HepG2 (cell line): ENCODE measurements at regions not wholly inside any gene's neighbourhood (a gene's known extent, or its start where the extent isn't known, plus 50 kb on each side); places are given as distances from the start of the nearest gene placed in this dataset.

Source experiments
- ATAC-seq: fragments of 200-7000 bp; cut with Tn5 transposase; 3 replicates; pipeline ENCODE4 v1.9.1; 2020; ENCODE audit warnings: mild to moderate bottlenecking, moderate library complexity
- BruUV-seq: library from RNA; stranded (reverse); fragments of 400-500 nt; replicated peaks from 2 replicates; lab custom pipeline; 2021; lab: Mats Ljungman, UMichigan
- CTCF ChIA-PET: fragments of 300-600 bp; formaldehyde crosslinking; extraction: SDS; loops from one replicate; lab custom pipeline; 2021; ENCODE audit warnings: low total read pairs, inconsistent platforms, low intra/inter-chr PET ratio; lab: Yijun Ruan, JAX
- POLR2A ChIA-PET: fragments of 350-600 bp; sonication (Branson Sonifier 250); formaldehyde crosslinking; loops from one replicate; lab custom pipeline; 2020; ENCODE audit warnings: antibody characterized with exemption, inconsistent platforms; lab: Yijun Ruan, JAX
- DNase-seq: peaks from one replicate; pipeline ENCODE4 v3.0.0-alpha.2; 2015; ENCODE audit warnings: low spot score
- FAIRE-seq: peaks from 3 replicates; lab custom pipeline; 2011; peaks lifted over from hg19 to GRCh38; lab: Jason Lieb, UNC
- H2AFZ ChIP-seq: one replicate; pipeline ENCODE4 v1.6.1; 2011; ENCODE audit warnings: low read length, inconsistent platforms
- H3K27ac ChIP-seq: fragments of 300-600 bp; 3 replicates; pipeline ENCODE4 v1.8.0; 2011; ENCODE audit warnings: mixed run types, mild to moderate bottlenecking, mixed read lengths, low read length, inconsistent platforms; ENCODE audit not compliant: insufficient read depth; ENCODE audit errors: extremely low read length
- H3K27me3 ChIP-seq, 2 experiments: fragments of 200-600 bp in 1 of 2; 2 replicates in 1 of 2; 3 replicates in 1 of 2; pipeline versions ENCODE4 v1.6.0 to v1.8.0; 2011; ENCODE audit warnings: low read length in 2 of 2, mild to moderate bottlenecking in 2 of 2, moderate library complexity in 2 of 2, inconsistent platforms in 1 of 2; ENCODE audit not compliant: insufficient read depth in 2 of 2, control insufficient read depth in 1 of 2
- H3K36me3 ChIP-seq, 2 experiments: fragments of 200-600 bp in 1 of 2; replicated peaks in 1 of 2; 2 replicates in 1 of 2; 3 replicates in 1 of 2; pipeline versions ENCODE4 v1.5.1 to v1.8.0; 2011; ENCODE audit warnings: low read length in 2 of 2, inconsistent platforms in 1 of 2; ENCODE audit not compliant: insufficient read depth in 2 of 2, control insufficient read depth in 1 of 2
- H3K4me1 ChIP-seq: 2 replicates; pipeline ENCODE4 v1.5.1; 2012; ENCODE audit warnings: low read length, inconsistent platforms; ENCODE audit not compliant: insufficient read depth
- H3K4me2 ChIP-seq: 2 replicates; pipeline ENCODE4 v1.6.0; 2011; ENCODE audit warnings: low read depth, low read length, inconsistent platforms
- H3K4me3 ChIP-seq, 3 experiments: fragments of 200-600 bp in 1 of 3; sonication (generic), shearing (Covaris generic) in 1 of 3; replicated peaks in 1 of 3; 2 replicates each; pipeline ENCODE4 v1.5.1; 2011 to 2016; ENCODE audit warnings: low read length in 3 of 3, inconsistent platforms in 2 of 3, low read depth in 2 of 3, mild to moderate bottlenecking in 2 of 3, control low read depth in 1 of 3, mixed read lengths in 1 of 3; ENCODE audit not compliant: insufficient read depth in 1 of 3
- H3K79me2 ChIP-seq: one replicate; pipeline ENCODE4 v1.6.1; 2011; ENCODE audit warnings: low read length, inconsistent platforms; ENCODE audit not compliant: insufficient read depth
- H3K9ac ChIP-seq: 2 replicates; pipeline ENCODE4 v1.6.0; 2011; ENCODE audit warnings: mild to moderate bottlenecking, low read depth, low read length, inconsistent platforms; ENCODE audit not compliant: insufficient read depth
- H3K9me3 ChIP-seq: 2 replicates; pipeline ENCODE4 v1.5.1; 2012; ENCODE audit warnings: mild to moderate bottlenecking, low read length
- H4K20me1 ChIP-seq: 2 replicates; pipeline ENCODE4 v1.6.0; 2011; ENCODE audit warnings: inconsistent platforms, mild to moderate bottlenecking, low read length, moderate library complexity; ENCODE audit not compliant: insufficient read depth
- AGO1 ChIP-seq: fragments of 200-400 bp; formaldehyde crosslinking; IDR thresholded peaks from 2 replicates; pipeline ENCODE4 v1.6.1; 2017; ENCODE audit warnings: mild to moderate bottlenecking, low read depth, low read length, moderate library complexity; ENCODE audit not compliant: poor library complexity, severe bottlenecking
- DMAP1 ChIP-seq: IDR thresholded peaks from 2 replicates; pipeline ENCODE4 v1.6.1; 2016
- HNF1A ChIP-seq, 2 experiments: sonication (generic) in 1 of 2; formaldehyde crosslinking in 1 of 2; IDR thresholded peaks; 2 replicates each; pipeline versions ENCODE4 v1.4.0 to v1.6.1; 2016 to 2020; ENCODE audit warnings: borderline replicate concordance in 1 of 2, low read depth in 1 of 2, mild to moderate bottlenecking in 1 of 2, missing genetic modification reagents in 1 of 2
- HNRNPK ChIP-seq: fragments of 200-400 bp; formaldehyde crosslinking; IDR thresholded peaks from 2 replicates; pipeline ENCODE4 v1.6.1; 2018; ENCODE audit warnings: low read length, low read depth, moderate library complexity, mild to moderate bottlenecking; ENCODE audit not compliant: poor library complexity, severe bottlenecking
- RFXAP ChIP-seq: sonication (generic); formaldehyde crosslinking; IDR thresholded peaks from 2 replicates; pipeline ENCODE4 v1.4.0; 2020; ENCODE audit warnings: missing genetic modification reagents, borderline replicate concordance
- ZBED4 ChIP-seq: sonication (generic); formaldehyde crosslinking; IDR thresholded peaks from 2 replicates; pipeline ENCODE4 v1.4.0; 2020; ENCODE audit warnings: missing genetic modification reagents, borderline replicate concordance
- ZNF577 ChIP-seq: sonication (generic); formaldehyde crosslinking; IDR thresholded peaks from 2 replicates; pipeline ENCODE4 v1.4.0; 2020; ENCODE audit warnings: mild to moderate bottlenecking, low read depth, missing genetic modification reagents, borderline replicate concordance
- WGBS: methylation state at CpG from one replicate; pipeline ENCODE4 v1.1.6; 2017; ENCODE audit warnings: low lambda C conversion rate; 5-methylcytosine and 5-hydroxymethylcytosine counted together
- in situ Hi-C: cut with HindIII; loops from 2 replicates; pipeline ENCODE4 v1.10.0; 2017; ENCODE audit warnings: low pct_unique_long_range_greater_than_20kb; ENCODE audit not compliant: extremely low pct_ligation_motif_present
- intact Hi-C: fragments of 100-400 bp; cut with micrococcal nuclease; formaldehyde crosslinking; loops from one replicate; pipeline ENCODE4 v1.10.0; 2022; ENCODE audit not compliant: unreplicated experiment
- TF ChIP-seq, protein P1 (sequence below): sonication (generic); formaldehyde crosslinking; IDR thresholded peaks from 2 replicates; pipeline ENCODE4 v1.8.0; 2022; ENCODE audit warnings: missing genetic modification reagents, low read depth, mild to moderate bottlenecking, borderline replicate concordance
- TF ChIP-seq, protein P2 (sequence below): sonication (generic); formaldehyde crosslinking; IDR thresholded peaks from 2 replicates; pipeline ENCODE4 v1.8.0; 2022; ENCODE audit warnings: mild to moderate bottlenecking, missing genetic modification reagents, moderate library complexity

- DNase-seq = no peak
Measured at GRCh38 chrX:112233164-112233563, 150.6 kb upstream of the TRPC5 start.

More at GRCh38 chrX:112233164-112233563, 150.6 kb upstream of the TRPC5 start:
- Histone ChIP-seq H3K27ac (no peak overlapping the region), H3K27me3 (no peaks in the 10 kb centered on the region), H3K36me3 (no peaks in the 10 kb centered on the region), H2AFZ (no peak overlapping the region), H4K20me1 (no peaks in the 10 kb centered on the region), H3K79me2 (no peaks in the 10 kb centered on the region), H3K4me1 (no peaks in the 10 kb centered on the region), H3K9ac (no peak overlapping the region), H3K4me2 (no peak overlapping the region), H3K9me3 (no peaks in the 10 kb centered on the region), H3K4me3 (no peak overlapping the region)
- ATAC-seq (no peak), FAIRE-seq (no peak)
- in situ Hi-C loops (no loop called here), intact Hi-C loops (no loop called here)
- 40% methylated on average over 3 of the region's 3 CpGs for WGBS
- ChIA-PET CTCF (no interaction called here), POLR2A (no interaction called here)
- TF ChIP-seq, protein P1, sequence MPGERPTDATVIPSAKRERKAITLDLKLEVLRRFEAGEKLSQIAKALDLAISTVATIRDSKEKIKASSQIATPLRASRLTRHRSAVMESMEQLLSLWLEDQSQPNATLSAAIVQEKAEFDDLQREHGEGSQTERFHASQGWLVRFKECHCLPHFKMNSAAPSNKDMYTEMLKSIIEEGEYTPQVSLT (CRISPR knock-in tag) = no peak
- TF ChIP-seq ZBED4 = no peak
- TF ChIP-seq HNF1A (IDR thresholded peaks at IDR 0.05; ENCODE audit: low read depth) = no peak
- no peak for TF ChIP-seq HNF1A (CRISPR knock-in tag; IDR thresholded peaks at IDR 0.05; ENCODE audit: borderline replicate concordance)
- TF ChIP-seq, protein P2, sequence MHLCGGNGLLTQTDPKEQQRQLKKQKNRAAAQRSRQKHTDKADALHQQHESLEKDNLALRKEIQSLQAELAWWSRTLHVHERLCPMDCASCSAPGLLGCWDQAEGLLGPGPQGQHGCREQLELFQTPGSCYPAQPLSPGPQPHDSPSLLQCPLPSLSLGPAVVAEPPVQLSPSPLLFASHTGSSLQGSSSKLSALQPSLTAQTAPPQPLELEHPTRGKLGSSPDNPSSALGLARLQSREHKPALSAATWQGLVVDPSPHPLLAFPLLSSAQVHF (CRISPR knock-in tag) = no peak
- TF ChIP-seq AGO1 = no peak
- TF ChIP-seq DMAP1 = no peak
- no peak for TF ChIP-seq HNRNPK
- no peak for TF ChIP-seq RFXAP (CRISPR knock-in tag)
- no peak for TF ChIP-seq ZNF577 (CRISPR knock-in tag)
- BruUV-seq = no TSS peak
